Chondrocyte (in vitro differentiated cells): ENCODE measurements at regions not wholly inside any gene's neighbourhood (a gene's known extent, or its start where the extent isn't known, plus 50 kb on each side); places are given as distances from the start of the nearest gene placed in this dataset.

Experiments
- DNase-seq: peaks from one replicate; pipeline ENCODE4 v3.0.0; 2021; ENCODE audit warnings: mixed read lengths, low spot score
- H3K27ac Mint-ChIP-seq: one replicate; pipeline ENCODE4 v1.8.0; 2021; ENCODE audit warnings: mild to moderate bottlenecking, moderate library complexity, mixed read lengths; ENCODE audit not compliant: unreplicated experiment
- H3K27me3 Mint-ChIP-seq: 2 replicates; pipeline ENCODE4 v1.8.0; 2021; ENCODE audit warnings: low read depth, mixed read lengths
- H3K36me3 Mint-ChIP-seq: 2 replicates; pipeline ENCODE4 v1.8.0; 2021; ENCODE audit warnings: low read depth, mixed read lengths
- H3K4me1 Mint-ChIP-seq: 2 replicates; pipeline ENCODE4 v1.8.0; 2021; ENCODE audit warnings: low read depth, mild to moderate bottlenecking, mixed read lengths
- H3K4me3 Mint-ChIP-seq: one replicate; pipeline ENCODE4 v1.8.0; 2021; ENCODE audit warnings: mild to moderate bottlenecking, moderate library complexity, mixed read lengths; ENCODE audit not compliant: unreplicated experiment
- H3K9me3 Mint-ChIP-seq: 2 replicates; pipeline ENCODE4 v1.8.0; 2021; ENCODE audit warnings: low read depth, mixed read lengths
- TF ChIP-seq, protein P1 (sequence below): fragments of 200-600 bp; sonication (generic); IDR thresholded peaks from 2 replicates; pipeline ENCODE4 v1.5.0; 2021; ENCODE audit warnings: antibody characterized with exemption, mild to moderate bottlenecking, moderate library complexity

DNA sequence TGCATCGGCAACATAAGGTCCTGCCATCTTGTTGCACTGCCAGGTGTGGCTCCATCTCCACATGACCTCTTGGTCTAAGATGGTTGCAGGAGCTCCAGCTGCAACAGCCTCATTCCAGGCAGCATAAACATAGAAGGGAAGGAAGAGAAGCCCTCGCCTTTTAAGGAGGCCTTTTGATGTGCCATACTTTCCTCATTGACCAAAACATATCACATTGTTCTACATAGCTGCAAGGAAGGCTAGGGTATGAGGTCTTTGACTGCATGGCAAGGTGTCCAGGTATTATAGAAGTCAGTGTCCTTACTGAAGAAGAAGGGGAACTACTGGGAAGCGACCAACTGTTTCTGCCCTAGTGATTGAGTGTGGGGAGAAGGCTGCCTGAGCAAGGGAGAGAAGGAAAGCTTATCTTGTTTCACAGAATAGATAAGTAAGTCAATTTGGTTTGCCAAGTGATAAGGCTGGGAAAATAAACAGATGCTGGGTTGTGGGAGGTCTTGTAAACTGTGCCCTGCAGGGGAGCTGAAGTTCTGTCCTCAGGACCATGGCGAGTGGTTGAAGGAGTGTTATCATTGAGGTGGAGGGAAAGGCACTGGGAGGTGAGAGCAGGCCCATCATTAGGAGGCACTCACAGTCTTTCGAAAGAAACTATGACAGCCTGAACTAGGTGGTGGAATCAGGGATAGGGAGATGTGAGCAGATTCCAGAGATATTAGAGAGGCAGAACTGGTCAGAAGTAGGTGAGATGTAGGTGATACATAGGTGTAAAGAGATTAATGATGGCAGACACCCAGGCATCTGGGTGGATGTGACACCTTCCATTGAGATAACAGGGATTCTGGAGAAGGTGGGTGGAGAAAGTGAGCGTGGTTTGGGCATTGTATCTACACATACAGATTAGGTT, 93.8 kb upstream of the IGF1R start:
- no peaks in the 10 kb centered on the region for H3K27me3 Mint-ChIP-seq

DNA sequence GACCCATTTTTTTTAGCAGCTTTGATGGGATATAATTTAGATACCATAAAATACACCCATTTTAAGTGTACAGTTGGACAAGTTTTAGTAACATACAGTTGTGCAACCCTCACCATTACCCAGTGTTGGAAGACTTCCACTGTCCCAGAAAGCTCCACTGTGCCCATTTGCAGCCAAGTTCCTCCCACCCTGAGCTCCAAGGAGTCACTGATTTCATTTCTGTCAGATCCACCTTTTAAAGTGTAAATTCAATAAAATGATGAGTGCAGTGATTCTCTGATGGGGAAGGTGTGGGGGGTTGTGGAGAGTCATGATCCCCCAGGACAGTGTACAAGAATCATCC, 93.2 kb upstream of the IGF1R start:
- H3K36me3 Mint-ChIP-seq = no peaks in the 10 kb centered on the region
- H3K4me1 Mint-ChIP-seq = peaks cover 6% of the 10 kb centered on the region
- H3K9me3 Mint-ChIP-seq = no peaks in the 10 kb centered on the region
- H3K27ac Mint-ChIP-seq = no peak overlapping the region
- DNase-seq = no peak
- no peak overlapping the region for H3K4me3 Mint-ChIP-seq
- H3K27me3 Mint-ChIP-seq = no peaks in the 10 kb centered on the region
- TF ChIP-seq, protein P1, sequence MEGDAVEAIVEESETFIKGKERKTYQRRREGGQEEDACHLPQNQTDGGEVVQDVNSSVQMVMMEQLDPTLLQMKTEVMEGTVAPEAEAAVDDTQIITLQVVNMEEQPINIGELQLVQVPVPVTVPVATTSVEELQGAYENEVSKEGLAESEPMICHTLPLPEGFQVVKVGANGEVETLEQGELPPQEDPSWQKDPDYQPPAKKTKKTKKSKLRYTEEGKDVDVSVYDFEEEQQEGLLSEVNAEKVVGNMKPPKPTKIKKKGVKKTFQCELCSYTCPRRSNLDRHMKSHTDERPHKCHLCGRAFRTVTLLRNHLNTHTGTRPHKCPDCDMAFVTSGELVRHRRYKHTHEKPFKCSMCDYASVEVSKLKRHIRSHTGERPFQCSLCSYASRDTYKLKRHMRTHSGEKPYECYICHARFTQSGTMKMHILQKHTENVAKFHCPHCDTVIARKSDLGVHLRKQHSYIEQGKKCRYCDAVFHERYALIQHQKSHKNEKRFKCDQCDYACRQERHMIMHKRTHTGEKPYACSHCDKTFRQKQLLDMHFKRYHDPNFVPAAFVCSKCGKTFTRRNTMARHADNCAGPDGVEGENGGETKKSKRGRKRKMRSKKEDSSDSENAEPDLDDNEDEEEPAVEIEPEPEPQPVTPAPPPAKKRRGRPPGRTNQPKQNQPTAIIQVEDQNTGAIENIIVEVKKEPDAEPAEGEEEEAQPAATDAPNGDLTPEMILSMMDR = no peak

More for the DNA sequence above, 93.8 kb upstream of the IGF1R start:
- H3K27ac Mint-ChIP-seq = no peak overlapping the region
- no peaks in the 10 kb centered on the region for H3K9me3 Mint-ChIP-seq
- no peak overlapping the region for H3K4me3 Mint-ChIP-seq
- H3K36me3 Mint-ChIP-seq = no peaks in the 10 kb centered on the region
- no peak for DNase-seq
- peaks cover 6% of the 10 kb centered on the region for H3K4me1 Mint-ChIP-seq
- TF ChIP-seq, protein P1 = no peak

- no peak for DNase-seq
- Mint-ChIP-seq H3K4me1 (peaks cover 6% of the 10 kb centered on the region), H3K27ac (no peak overlapping the region), H3K27me3 (peaks cover 5% of the 10 kb centered on the region), H3K9me3 (no peaks in the 10 kb centered on the region), H3K36me3 (no peaks in the 10 kb centered on the region), H3K4me3 (no peak overlapping the region)
- TF ChIP-seq, protein P1 = no peak
Observed at GRCh38 chr15:98556321-98556720, 92.0 kb upstream of the IGF1R start.

- Mint-ChIP-seq H3K4me3 (no peak overlapping the region), H3K27ac (no peak overlapping the region), H3K36me3 (no peaks in the 10 kb centered on the region), H3K4me1 (peaks cover 3% of the 10 kb centered on the region), H3K9me3 (no peaks in the 10 kb centered on the region), H3K27me3 (peaks cover 5% of the 10 kb centered on the region)
- no peak for DNase-seq
- TF ChIP-seq, protein P1 = no peak
Observed at GRCh38 chr15:98560338-98560737, 88.0 kb upstream of the IGF1R start.

GRCh38 chr15:98561169-98561941, 87.0 kb upstream of the IGF1R start:
- Mint-ChIP-seq H3K4me3 (no peak overlapping the region), H3K27ac (no peak overlapping the region), H3K27me3 (peaks cover 5% of the 10 kb centered on the region), H3K9me3 (no peaks in the 10 kb centered on the region), H3K36me3 (no peaks in the 10 kb centered on the region), H3K4me1 (peaks cover 9% of the 10 kb centered on the region)
- DNase-seq = no peak
- TF ChIP-seq, protein P1 = no peak
